ENCODE measurements at regions not wholly inside any gene's neighbourhood (a gene's known extent, or its start where the extent isn't known, plus 50 kb on each side); places are given as distances from the start of the nearest gene placed in this dataset.

GRCh38 chr2:81093031-81093430 lies 788.5 kb upstream of the LRRTM1 start (continued):
- TF ChIP-seq STAT1 (conservative IDR thresholded peaks at IDR 0.05) = no peak
- TF ChIP-seq HDGF (IDR thresholded peaks at IDR 0.05) = no peak
- no peak for TF ChIP-seq PRDM15 (CRISPR knock-in tag; IDR thresholded peaks at IDR 0.05)
- no peak for TF ChIP-seq BHLHE40 (IDR thresholded peaks at IDR 0.05; ENCODE audit: borderline replicate concordance in 1 of 2, low read depth in 2 of 2, low read length in 1 of 2)
- TF ChIP-seq CBX5 (IDR thresholded peaks at IDR 0.05; ENCODE audit: low read depth) = no peak
- no peak for TF ChIP-seq PAX8 (IDR thresholded peaks at IDR 0.05)

GRCh38 chr2:81087646-81088045 lies 783.1 kb upstream of the LRRTM1 start:
- FAIRE-seq (no peak), DNase-seq (ENCODE audit: low read depth, low spot score) (no peak), ATAC-seq (no peak)
- no peaks in the 10 kb centered on the region for H4K20me1 ChIP-seq (ENCODE audit: control insufficient read depth, insufficient read depth)
- BruUV-seq (replicated peaks) = no TSS peak
- CTCF ChIA-PET = no interaction called here
- TF ChIP-seq BMI1 (IDR thresholded peaks at IDR 0.05; ENCODE audit: borderline replicate concordance) = no peak
- no peak for TF ChIP-seq ZNF687 (IDR thresholded peaks at IDR 0.05)
- TF ChIP-seq CREB1 (IDR thresholded peaks at IDR 0.05; ENCODE audit: low read depth) = no peak
- TF ChIP-seq KLF5 (IDR thresholded peaks at IDR 0.05; ENCODE audit: partially characterized antibody) = no peak
- TF ChIP-seq MEF2A (IDR thresholded peaks at IDR 0.05; ENCODE audit: insufficient read depth, low read depth, low read length) = no peak
- TF ChIP-seq RBBP5 (conservative IDR thresholded peaks at IDR 0.05) = no peak
- no peak for TF ChIP-seq NR2F1 (conservative IDR thresholded peaks at IDR 0.05)
- H3K4me1 ChIP-seq (ENCODE audit: control insufficient read depth, insufficient read depth, low read length) = no peaks in the 10 kb centered on the region
- in situ Hi-C loops (cut with MboI) (no loop called here), intact Hi-C loops (cut with micrococcal nuclease; ENCODE audit: unreplicated experiment) (no loop called here)
- no peak overlapping the region for H2AFZ ChIP-seq (ENCODE audit: control insufficient read depth, low read depth, low read length)
- SMC1A ChIA-PET (ENCODE audit: uncharacterized antibody, unreplicated experiment) = no interaction called here
- no peak overlapping the region for H3K4me3 ChIP-seq
- H3K79me2 ChIP-seq (ENCODE audit: control insufficient read depth, insufficient read depth, low read length) = no peaks in the 10 kb centered on the region
- H3K27ac ChIP-seq (ENCODE audit: control insufficient read depth, insufficient read depth) = no peak overlapping the region
- H3K9ac ChIP-seq (ENCODE audit: control insufficient read depth, insufficient read depth, low read length) = no peak overlapping the region
- no peak overlapping the region for H3K4me2 ChIP-seq (ENCODE audit: control insufficient read depth, insufficient read depth)
- RAD21 ChIA-PET (ENCODE audit: unreplicated experiment) = no interaction called here
- POLR2A ChIA-PET = no interaction called here
- H3K9me3 ChIP-seq (replicated peaks; ENCODE audit: control insufficient read depth, insufficient read depth, low read length) = no peaks in the 10 kb centered on the region
- WGBS (ENCODE audit: insufficient coverage, insufficient replicate concordance, low lambda C conversion rate, missing lambda C conversion rate) = 2% methylated on average over 3 of the region's 3 CpGs
- H3K36me3 ChIP-seq (ENCODE audit: control insufficient read depth in 2 of 2, insufficient read depth in 2 of 2, low read length in 1 of 2) = no peaks in the 10 kb centered on the region
- H3K27me3 ChIP-seq (replicated peaks in 1 of 2; ENCODE audit: control insufficient read depth in 2 of 2, insufficient read depth in 2 of 2, low read length in 1 of 2) = no peaks in the 10 kb centered on the region
